C4-2B (cell line): ENCODE measurements at regions not wholly inside any gene's neighbourhood (a gene's known extent, or its start where the extent isn't known, plus 50 kb on each side); places are given as distances from the start of the nearest gene placed in this dataset.
"Not testable (repeated sequence)": the region's sequence is repeated elsewhere in the genome, so short reads cannot be mapped to it uniquely, and the experiment has no call there.

Source experiments
- H3K27ac ChIP-seq: fragments of 450-650 bp; 2 replicates; pipeline ENCODE4 v1.5.1; 2017
- ZFX ChIP-seq: fragments of 450-650 bp; IDR thresholded peaks from 2 replicates; pipeline ENCODE4 v1.6.1; 2017
- TF ChIP-seq, protein P1 (sequence below): fragments of 450-650 bp; conservative IDR thresholded peaks from 2 replicates; pipeline ENCODE4 v1.5.1; 2017; ENCODE audit warnings: mild to moderate bottlenecking

DNA sequence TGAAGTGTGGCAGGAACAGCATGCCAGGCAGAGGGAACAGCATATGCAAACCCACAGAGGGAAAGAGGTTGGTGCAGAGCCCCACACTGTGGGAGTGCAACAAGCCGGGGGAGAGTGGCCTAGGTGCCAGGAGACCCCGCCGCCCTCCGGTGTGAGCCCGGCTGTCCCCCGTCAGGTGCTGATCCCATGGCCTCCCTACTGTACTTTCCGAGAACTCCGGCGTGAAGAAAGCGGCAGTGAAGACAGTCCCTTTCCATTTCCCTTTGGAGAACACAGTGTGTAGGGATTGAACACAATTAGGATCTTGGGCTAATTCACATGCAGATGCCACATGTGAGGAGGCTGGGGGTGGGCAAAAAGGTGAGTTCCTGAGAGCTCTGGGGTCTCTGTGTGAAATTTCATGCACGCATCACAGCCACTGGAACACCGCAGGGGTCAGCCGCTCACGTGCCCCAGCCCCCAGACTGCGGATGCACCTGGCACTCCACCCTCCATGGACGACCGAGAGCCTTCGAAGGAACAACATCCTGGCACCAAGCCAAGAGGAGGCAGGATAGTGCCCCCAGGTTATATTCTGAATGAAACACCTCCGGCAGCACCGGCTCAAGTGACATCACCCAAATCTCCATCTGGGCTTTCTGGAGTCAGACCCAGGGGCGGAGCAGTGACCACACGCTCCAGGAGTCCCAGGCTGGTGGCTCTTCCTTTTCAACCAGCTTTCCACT is 82.1 kb upstream of the PPP2R2D start:
- TF ChIP-seq ZFX = no peak
- TF ChIP-seq, protein P1, sequence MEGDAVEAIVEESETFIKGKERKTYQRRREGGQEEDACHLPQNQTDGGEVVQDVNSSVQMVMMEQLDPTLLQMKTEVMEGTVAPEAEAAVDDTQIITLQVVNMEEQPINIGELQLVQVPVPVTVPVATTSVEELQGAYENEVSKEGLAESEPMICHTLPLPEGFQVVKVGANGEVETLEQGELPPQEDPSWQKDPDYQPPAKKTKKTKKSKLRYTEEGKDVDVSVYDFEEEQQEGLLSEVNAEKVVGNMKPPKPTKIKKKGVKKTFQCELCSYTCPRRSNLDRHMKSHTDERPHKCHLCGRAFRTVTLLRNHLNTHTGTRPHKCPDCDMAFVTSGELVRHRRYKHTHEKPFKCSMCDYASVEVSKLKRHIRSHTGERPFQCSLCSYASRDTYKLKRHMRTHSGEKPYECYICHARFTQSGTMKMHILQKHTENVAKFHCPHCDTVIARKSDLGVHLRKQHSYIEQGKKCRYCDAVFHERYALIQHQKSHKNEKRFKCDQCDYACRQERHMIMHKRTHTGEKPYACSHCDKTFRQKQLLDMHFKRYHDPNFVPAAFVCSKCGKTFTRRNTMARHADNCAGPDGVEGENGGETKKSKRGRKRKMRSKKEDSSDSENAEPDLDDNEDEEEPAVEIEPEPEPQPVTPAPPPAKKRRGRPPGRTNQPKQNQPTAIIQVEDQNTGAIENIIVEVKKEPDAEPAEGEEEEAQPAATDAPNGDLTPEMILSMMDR = no peak
- no peak overlapping the region for H3K27ac ChIP-seq

- no peak overlapping the region for H3K27ac ChIP-seq
- no peak for TF ChIP-seq ZFX
- TF ChIP-seq, protein P1 = no peak
Measured at GRCh38 chr10:131819241-131820072, 81.4 kb upstream of the PPP2R2D start.

DNA sequence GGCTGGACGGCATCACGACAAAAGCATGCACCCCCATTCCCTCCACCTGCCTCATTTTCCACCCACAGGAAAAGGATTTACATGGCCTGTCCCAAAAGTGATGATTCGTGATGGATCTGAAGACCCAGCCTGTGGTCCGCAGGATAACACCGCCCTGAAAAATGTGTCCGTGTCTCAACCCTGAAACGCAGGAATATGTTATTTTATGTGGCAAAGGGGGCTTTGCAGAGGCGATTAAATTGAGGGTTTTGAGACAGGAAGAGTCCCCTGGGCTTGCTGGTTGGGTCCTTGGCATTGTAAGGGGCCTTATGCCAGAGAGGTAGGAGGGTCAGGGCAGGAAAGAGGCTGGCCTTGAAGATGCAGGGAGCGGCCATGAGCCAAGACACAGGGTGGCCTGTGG is 80.2 kb upstream of the PPP2R2D start:
- H3K27ac ChIP-seq = no peak overlapping the region
- TF ChIP-seq, protein P1 = no peak
- no peak for TF ChIP-seq ZFX

GRCh38 chr10:131821378-131822012 is 79.3 kb upstream of the PPP2R2D start:
- no peak overlapping the region for H3K27ac ChIP-seq
- TF ChIP-seq, protein P1 = no peak
- TF ChIP-seq ZFX = no peak

GRCh38 chr10:131822013-131822691 is 78.7 kb upstream of the PPP2R2D start:
- TF ChIP-seq, protein P1 = no peak
- no peak for TF ChIP-seq ZFX
- no peak overlapping the region for H3K27ac ChIP-seq

GRCh38 chr10:131822692-131823245 is 78.0 kb upstream of the PPP2R2D start:
- TF ChIP-seq, protein P1 = no peak
- no peak for TF ChIP-seq ZFX
- no peak overlapping the region for H3K27ac ChIP-seq

DNA sequence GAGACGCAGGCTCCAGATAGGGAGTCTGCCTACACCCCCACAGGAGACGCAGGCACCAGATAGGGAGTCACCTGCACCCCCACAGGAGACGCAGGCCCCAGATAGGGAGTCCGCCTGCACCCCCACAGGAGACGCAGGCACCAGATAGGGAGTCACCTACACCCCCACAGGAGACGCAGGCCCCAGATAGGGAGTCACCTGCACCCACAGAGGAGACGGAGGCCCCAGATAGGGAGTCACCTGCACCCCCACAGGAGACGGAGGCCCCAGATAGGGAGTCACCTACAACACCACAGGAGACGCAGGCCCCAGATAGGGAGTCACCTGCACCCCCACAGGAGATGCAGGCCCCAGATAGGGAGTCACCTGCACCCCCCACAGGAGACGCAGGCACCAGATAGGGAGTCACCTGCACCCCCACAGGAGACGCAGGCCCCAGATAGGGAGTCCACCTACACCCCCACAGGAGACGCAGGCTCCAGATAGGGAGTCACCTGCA is 77.2 kb upstream of the PPP2R2D start:
- H3K27ac ChIP-seq = not testable (repeated sequence)
